K562 (cell line): ENCODE measurements at regions not wholly inside any gene's neighbourhood (a gene's known extent, or its start where the extent isn't known, plus 50 kb on each side); places are given as distances from the start of the nearest gene placed in this dataset.

Experiments used
- FIP1L1 ChIP-seq: fragments of 200-400 bp; formaldehyde crosslinking; IDR thresholded peaks from 2 replicates; pipeline ENCODE4 v1.6.1; 2018; ENCODE audit warnings: mild to moderate bottlenecking, low read depth, low read length; ENCODE audit not compliant: poor library complexity, severe bottlenecking
- PBX2 ChIP-seq, 2 experiments: IDR thresholded peaks in 1 of 2; conservative IDR thresholded peaks in 1 of 2; 2 replicates each; pipeline ENCODE4 v1.6.1; 2016; ENCODE audit warnings: low read depth in 2 of 2, mild to moderate bottlenecking in 1 of 2, missing compliant biosample characterization in 1 of 2, missing genetic modification characterization in 1 of 2, moderate library complexity in 1 of 2
- POLR2A ChIP-seq: fragments of 450-650 bp; conservative IDR thresholded peaks from 2 replicates; pipeline ENCODE4 v1.6.1; 2016
- SMC3 ChIP-seq: conservative IDR thresholded peaks from 2 replicates; pipeline ENCODE4 v1.6.1; 2011; ENCODE audit warnings: low read depth, low read length, improper control_type of control experiment; ENCODE audit not compliant: insufficient read depth
- ZNF609 ChIP-seq: sonication (generic); formaldehyde crosslinking; IDR thresholded peaks from 2 replicates; pipeline ENCODE4 v1.8.1; 2023; ENCODE audit warnings: missing genetic modification reagents, mild to moderate bottlenecking, borderline replicate concordance

- TF ChIP-seq POLR2A = no peak
- no peak for TF ChIP-seq ZNF609
- no peak for TF ChIP-seq SMC3
- no peak for TF ChIP-seq FIP1L1
- TF ChIP-seq PBX2 (CRISPR knock-in tag; IDR thresholded peaks at IDR 0.05; ENCODE audit: low read depth) = no peak
- TF ChIP-seq PBX2 (tag; conservative IDR thresholded peaks at IDR 0.05; ENCODE audit: low read depth) = no peak
Measured at GRCh38 chr12:28108599-28108998, 81.7 kb upstream of the CCDC91 start.
